ENCODE measurements at regions not wholly inside any gene's neighbourhood (a gene's known extent, or its start where the extent isn't known, plus 50 kb on each side); places are given as distances from the start of the nearest gene placed in this dataset.

DNA sequence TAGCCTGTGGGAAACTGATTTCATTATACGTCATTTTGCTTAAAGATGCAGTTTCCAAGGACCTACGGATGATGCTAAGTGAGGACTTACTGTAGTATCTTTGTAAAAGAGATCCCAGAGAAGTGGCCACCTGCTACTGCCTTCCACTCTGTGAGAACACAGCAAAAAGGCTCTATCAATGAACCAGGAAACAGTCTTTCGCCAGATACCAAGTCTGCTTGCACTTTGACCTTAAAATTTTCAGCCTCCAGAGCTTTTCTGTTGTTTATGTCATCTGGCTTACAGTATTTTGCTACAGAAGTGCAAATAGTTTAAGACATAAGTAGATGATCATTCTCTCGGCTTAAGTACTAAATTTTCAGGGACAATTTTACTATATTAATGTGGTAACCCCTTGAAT is 847.9 kb upstream of the CHAC2 start:
- intact Hi-C loops (cut with micrococcal nuclease; ENCODE audit: unreplicated experiment), result no loop called here

DNA sequence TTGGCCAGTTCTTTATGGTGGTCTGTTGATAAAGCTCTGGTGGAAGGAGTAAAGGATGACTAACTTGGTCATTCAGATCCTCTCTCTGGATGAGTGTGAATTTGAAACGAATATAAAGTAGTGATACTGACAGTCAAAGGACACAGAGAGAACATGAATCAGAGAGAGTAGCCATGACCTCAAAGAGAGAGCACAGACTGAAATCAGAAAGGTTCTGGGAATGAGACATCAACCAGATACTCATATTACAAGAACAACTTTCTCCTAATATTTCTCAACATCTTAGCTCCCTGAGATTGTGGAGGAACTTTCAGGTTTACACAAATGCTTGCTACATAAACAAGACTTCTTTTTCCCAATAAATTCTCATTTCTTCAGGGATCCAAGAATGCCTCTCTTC is 849.1 kb upstream of the CHAC2 start:
- DNase-seq, result peak in 1 of 2 experiments; percentile 39
- no peaks in the 10 kb centered on the region for H3K9me2 ChIP-seq (ENCODE audit: insufficient read depth)
- TF ChIP-seq, protein P1, sequence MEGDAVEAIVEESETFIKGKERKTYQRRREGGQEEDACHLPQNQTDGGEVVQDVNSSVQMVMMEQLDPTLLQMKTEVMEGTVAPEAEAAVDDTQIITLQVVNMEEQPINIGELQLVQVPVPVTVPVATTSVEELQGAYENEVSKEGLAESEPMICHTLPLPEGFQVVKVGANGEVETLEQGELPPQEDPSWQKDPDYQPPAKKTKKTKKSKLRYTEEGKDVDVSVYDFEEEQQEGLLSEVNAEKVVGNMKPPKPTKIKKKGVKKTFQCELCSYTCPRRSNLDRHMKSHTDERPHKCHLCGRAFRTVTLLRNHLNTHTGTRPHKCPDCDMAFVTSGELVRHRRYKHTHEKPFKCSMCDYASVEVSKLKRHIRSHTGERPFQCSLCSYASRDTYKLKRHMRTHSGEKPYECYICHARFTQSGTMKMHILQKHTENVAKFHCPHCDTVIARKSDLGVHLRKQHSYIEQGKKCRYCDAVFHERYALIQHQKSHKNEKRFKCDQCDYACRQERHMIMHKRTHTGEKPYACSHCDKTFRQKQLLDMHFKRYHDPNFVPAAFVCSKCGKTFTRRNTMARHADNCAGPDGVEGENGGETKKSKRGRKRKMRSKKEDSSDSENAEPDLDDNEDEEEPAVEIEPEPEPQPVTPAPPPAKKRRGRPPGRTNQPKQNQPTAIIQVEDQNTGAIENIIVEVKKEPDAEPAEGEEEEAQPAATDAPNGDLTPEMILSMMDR (conservative IDR thresholded peaks at IDR 0.05), result no peak
- no peak for TF ChIP-seq EZH2 (IDR thresholded peaks at IDR 0.05; ENCODE audit: low read depth)
- H3K79me2 ChIP-seq (ENCODE audit: low read depth), result no peaks in the 10 kb centered on the region
- H3K4me1 ChIP-seq (replicated peaks; ENCODE audit: insufficient read depth), result peaks cover 15% of the 10 kb centered on the region
- no peaks in the 10 kb centered on the region for H3K9me3 ChIP-seq (ENCODE audit: insufficient read depth, low read depth)
- no peaks in the 10 kb centered on the region for H4K20me1 ChIP-seq (ENCODE audit: insufficient read depth)
- POLR2A ChIA-PET (ENCODE audit: unreplicated experiment), result no interaction called here
- BruUV-seq (replicated peaks), result no TSS peak
- peak overlapping the region; percentile 2; the same call in 1 of the 2 replicates for H2AFZ ChIP-seq
- intact Hi-C loops (cut with micrococcal nuclease; ENCODE audit: unreplicated experiment), result no loop called here
- no peaks in the 10 kb centered on the region for H3K27me3 ChIP-seq (ENCODE audit: insufficient read depth, low read depth)
- H3K4me2 ChIP-seq, result 0 out of 2 replicates have a peak overlapping the region, but pooled peaks have one; percentile 2
- no peaks in the 10 kb centered on the region for H3F3A ChIP-seq (ENCODE audit: insufficient read depth, low read depth)
- no peaks in the 10 kb centered on the region for H3K36me3 ChIP-seq (ENCODE audit: low read depth)
- no peak overlapping the region for H3K4me3 ChIP-seq
- no peak overlapping the region for H3K27ac ChIP-seq
- CTCF ChIA-PET, result no interaction called here

More for the DNA sequence above, 847.9 kb upstream of the CHAC2 start:
- Histone ChIP-seq H3K4me3 (no peak overlapping the region), H3K79me2 (ENCODE audit: low read depth) (no peaks in the 10 kb centered on the region), H3K36me3 (ENCODE audit: low read depth) (no peaks in the 10 kb centered on the region), H4K20me1 (ENCODE audit: insufficient read depth) (no peaks in the 10 kb centered on the region), H3K4me1 (replicated peaks; ENCODE audit: insufficient read depth) (peaks cover 15% of the 10 kb centered on the region), H2AFZ (peak overlapping the region; percentile 51), H3F3A (ENCODE audit: insufficient read depth, low read depth) (no peaks in the 10 kb centered on the region), H3K9me3 (ENCODE audit: insufficient read depth, low read depth) (no peaks in the 10 kb centered on the region; the same call in 1 of the 2 replicates), H3K27me3 (ENCODE audit: insufficient read depth, low read depth) (no peaks in the 10 kb centered on the region), H3K27ac (no peak overlapping the region), H3K4me2 (no peak overlapping the region), H3K9me2 (ENCODE audit: insufficient read depth) (no peaks in the 10 kb centered on the region)
- ChIA-PET CTCF (no interaction called here), POLR2A (ENCODE audit: unreplicated experiment) (no interaction called here)
- BruUV-seq (replicated peaks), result no TSS peak
- TF ChIP-seq, protein P1 (conservative IDR thresholded peaks at IDR 0.05), result no peak
- TF ChIP-seq EZH2 (IDR thresholded peaks at IDR 0.05; ENCODE audit: low read depth), result no peak
- DNase-seq, result no peak

DNA sequence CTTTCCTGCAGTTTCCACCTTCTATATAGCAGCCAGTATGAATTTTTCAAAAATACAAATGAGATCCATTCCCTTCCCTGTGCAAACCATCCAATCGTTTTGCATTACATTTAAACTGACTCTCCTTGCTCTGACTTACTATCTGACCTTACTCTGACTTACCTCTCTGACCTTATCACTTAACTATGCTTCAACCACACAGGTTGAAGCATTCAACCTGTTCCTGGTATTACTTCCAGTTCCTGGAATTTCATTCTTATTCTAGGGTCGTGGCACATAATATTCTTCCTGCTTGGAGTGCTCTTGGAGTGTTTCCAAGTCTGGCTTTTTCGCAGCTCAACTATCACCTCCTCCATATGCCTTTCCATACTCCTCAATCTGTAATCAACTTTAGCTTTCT is 850.6 kb upstream of the CHAC2 start:
- POLR2A ChIA-PET (ENCODE audit: unreplicated experiment), result interaction anchor here (1.1 kb wide), 1 partner anchor 18 kb away, joined by 5 read pairs; no protein-coding TSS in a partner anchor

More for the DNA sequence above, 850.6 kb upstream of the CHAC2 start:
- Histone ChIP-seq H3K4me2 (no peak overlapping the region), H3K27me3 (ENCODE audit: insufficient read depth, low read depth) (no peaks in the 10 kb centered on the region), H2AFZ (no peak overlapping the region), H3F3A (ENCODE audit: insufficient read depth, low read depth) (no peaks in the 10 kb centered on the region), H3K9me3 (ENCODE audit: insufficient read depth, low read depth) (no peaks in the 10 kb centered on the region), H3K36me3 (ENCODE audit: low read depth) (no peaks in the 10 kb centered on the region), H4K20me1 (ENCODE audit: insufficient read depth) (no peaks in the 10 kb centered on the region), H3K27ac (no peak overlapping the region), H3K79me2 (ENCODE audit: low read depth) (no peaks in the 10 kb centered on the region), H3K4me3 (no peak overlapping the region), H3K9me2 (ENCODE audit: insufficient read depth) (no peaks in the 10 kb centered on the region), H3K4me1 (replicated peaks; ENCODE audit: insufficient read depth) (peaks cover 15% of the 10 kb centered on the region)
- no peak for DNase-seq
- CTCF ChIA-PET, result no interaction called here
- TF ChIP-seq, protein P1 (conservative IDR thresholded peaks at IDR 0.05), result no peak
- TF ChIP-seq EZH2 (IDR thresholded peaks at IDR 0.05; ENCODE audit: low read depth), result no peak
- BruUV-seq (replicated peaks), result no TSS peak
- intact Hi-C loops (cut with micrococcal nuclease; ENCODE audit: unreplicated experiment), result no loop called here

Measured in PC-9 (cell line).